Colonic mucosa (tissue), 4 donors: ENCODE measurements at regions not wholly inside any gene's neighbourhood (a gene's known extent, or its start where the extent isn't known, plus 50 kb on each side); places are given as distances from the start of the nearest gene placed in this dataset.

Experiments used
- DNase-seq: peaks from one replicate; pipeline ENCODE4 v3.0.0-alpha.2; 2020
- H3K27ac ChIP-seq: fragments of 200-600 bp; one replicate; pipeline ENCODE4 v1.8.0; 2021
- H3K27me3 ChIP-seq: fragments of 200-600 bp; one replicate; pipeline ENCODE4 v1.8.0; 2021
- H3K36me3 ChIP-seq: fragments of 200-600 bp; one replicate; pipeline ENCODE4 v1.8.0; 2021
- H3K4me1 ChIP-seq: fragments of 200-600 bp; one replicate; pipeline ENCODE4 v1.8.0; 2021; ENCODE audit warnings: mild to moderate bottlenecking
- H3K4me3 ChIP-seq: fragments of 200-600 bp; one replicate; pipeline ENCODE4 v1.8.0; 2021
- H3K9ac ChIP-seq, 2 donors: one replicate each; pipeline ENCODE4 v1.7.0; 2013; ENCODE audit warnings: control low read depth in 2 of 2, low read depth in 2 of 2, low read length in 2 of 2
- H3K9me3 ChIP-seq: fragments of 200-600 bp; one replicate; pipeline ENCODE4 v1.8.0; 2021
- CTCF ChIP-seq: fragments of 200-600 bp; IDR thresholded peaks from one replicate; pipeline ENCODE4 v1.8.0; 2022; ENCODE audit warnings: antibody characterized with exemption, mild to moderate bottlenecking
- intact Hi-C: fragments of 100-400 bp; cut with DNase I; formaldehyde crosslinking; loops from one replicate; pipeline ENCODE4 v1.14.1; 2022
- donor health status: healthy.
- donor health status: DM: no; HTN: no; CAD: no.
- donor health status: DM: no; HTN: no; CAD: no.

DNA sequence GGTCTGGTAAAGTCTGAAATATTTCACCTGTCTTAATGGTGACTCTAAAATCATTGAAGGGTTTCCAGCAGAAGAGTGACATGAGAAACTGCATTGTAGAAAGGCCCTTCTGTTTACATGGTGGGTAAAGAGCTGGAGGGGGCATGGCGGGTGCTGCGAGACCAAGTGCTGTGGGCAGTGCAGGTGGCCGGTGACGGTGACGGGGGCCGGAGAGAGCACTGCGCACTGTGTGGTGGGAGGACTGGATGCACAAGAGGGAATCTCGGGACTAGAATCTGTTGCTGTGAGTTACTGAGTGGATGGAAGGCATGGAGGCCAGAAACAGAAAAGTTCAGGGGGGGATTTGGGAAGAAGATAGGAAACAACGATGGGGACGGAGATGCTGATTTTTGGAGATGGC is 218.7 kb downstream of the USP6NL start:
- H3K4me1 ChIP-seq: no peaks in the 10 kb centered on the region
- H3K9me3 ChIP-seq: no peaks in the 10 kb centered on the region
- H3K27ac ChIP-seq: no peak overlapping the region
- H3K27me3 ChIP-seq: no peaks in the 10 kb centered on the region
- intact Hi-C loops: no loop called here
- H3K36me3 ChIP-seq: no peaks in the 10 kb centered on the region
- no peak overlapping the region for H3K9ac ChIP-seq
- no peak for DNase-seq
- no peak for TF ChIP-seq CTCF
- no peak overlapping the region for H3K4me3 ChIP-seq

- H3K9ac ChIP-seq: no peak overlapping the region
- no peaks in the 10 kb centered on the region for H3K9me3 ChIP-seq
- no peak overlapping the region for H3K4me3 ChIP-seq
- H3K27me3 ChIP-seq: no peaks in the 10 kb centered on the region
- no peaks in the 10 kb centered on the region for H3K36me3 ChIP-seq
- no peak overlapping the region for H3K27ac ChIP-seq
- TF ChIP-seq CTCF: no peak
- no peak for DNase-seq
- intact Hi-C loops: no loop called here
- no peaks in the 10 kb centered on the region for H3K4me1 ChIP-seq
These were observed 222.5 kb downstream of the USP6NL start for GRCh38 chr10:11388996-11389395.

DNA sequence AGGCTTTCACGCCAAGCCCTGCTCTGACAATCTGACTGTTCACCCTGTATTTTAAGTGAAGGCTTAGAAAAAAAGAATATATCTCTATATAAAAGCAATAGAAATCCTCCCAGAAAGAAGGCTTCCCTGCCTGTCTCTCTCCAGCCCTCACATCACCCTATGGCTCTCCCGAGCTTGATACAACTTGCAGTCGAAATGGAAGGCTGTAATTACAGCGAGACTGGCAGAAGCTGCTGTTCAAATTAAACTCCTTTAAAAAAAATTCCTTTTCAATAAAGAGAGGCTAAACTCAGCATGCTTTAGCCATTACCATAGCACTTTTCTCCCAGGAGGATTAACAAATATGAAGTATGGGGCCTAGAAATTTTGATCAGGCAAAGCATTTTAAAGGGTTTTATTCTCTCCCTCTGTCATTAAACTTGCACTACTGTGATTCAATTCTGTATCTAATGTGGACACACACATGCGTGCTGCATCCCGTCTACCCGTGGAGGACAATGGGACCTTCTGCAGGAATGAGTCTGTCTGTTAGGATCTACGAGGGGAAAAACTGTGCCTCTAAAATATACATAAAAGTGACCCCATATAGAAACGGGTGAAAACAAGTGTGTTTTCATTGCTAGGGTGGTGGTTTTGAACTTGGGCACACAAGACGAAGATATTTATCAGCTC is 223.8 kb downstream of the USP6NL start:
- Histone ChIP-seq H3K36me3 (no peaks in the 10 kb centered on the region), H3K27me3 (no peaks in the 10 kb centered on the region), H3K27ac (no peak overlapping the region), H3K4me1 (no peaks in the 10 kb centered on the region), H3K9me3 (no peaks in the 10 kb centered on the region), H3K9ac (no peak overlapping the region), H3K4me3 (no peak overlapping the region)
- intact Hi-C loops: no loop called here
- DNase-seq: no peak
- TF ChIP-seq CTCF: no peak

DNA sequence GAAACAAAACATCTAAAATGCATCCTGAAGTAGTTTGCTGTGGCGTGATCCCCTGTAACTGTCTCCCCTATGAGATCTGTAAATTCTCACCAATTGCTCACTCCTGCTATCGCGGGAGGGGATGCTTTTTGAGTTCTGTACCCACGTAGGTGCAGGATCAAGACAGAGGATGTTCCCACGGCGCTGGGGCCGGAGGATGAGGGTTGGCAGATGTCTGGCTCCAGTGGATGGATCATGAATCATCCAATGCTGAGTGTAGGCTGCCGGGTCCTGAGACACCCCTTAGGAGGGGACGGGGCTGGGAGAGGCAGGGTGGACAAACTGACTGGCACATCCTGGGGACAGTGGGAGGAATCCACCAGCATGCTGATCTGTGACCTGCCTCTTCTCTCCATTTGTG is 224.4 kb downstream of the USP6NL start:
- intact Hi-C loops: no loop called here
- no peak for TF ChIP-seq CTCF
- no peaks in the 10 kb centered on the region for H3K9me3 ChIP-seq
- no peaks in the 10 kb centered on the region for H3K36me3 ChIP-seq
- no peaks in the 10 kb centered on the region for H3K4me1 ChIP-seq
- no peaks in the 10 kb centered on the region for H3K27me3 ChIP-seq
- no peak for DNase-seq
- no peak overlapping the region for H3K27ac ChIP-seq
- H3K4me3 ChIP-seq: no peak overlapping the region
- H3K9ac ChIP-seq: no peak overlapping the region
